ENCODE measurements at regions not wholly inside any gene's neighbourhood (a gene's known extent, or its start where the extent isn't known, plus 50 kb on each side); places are given as distances from the start of the nearest gene placed in this dataset.

GRCh38 chrX:81414630-81415029 lies 212.7 kb downstream of the SH3BGRL start:
- no peaks in the 10 kb centered on the region for H3K9me3 Mint-ChIP-seq
- TF ChIP-seq CTCF (conservative IDR thresholded peaks at IDR 0.05), result no peak
- no peak overlapping the region for H3K27ac Mint-ChIP-seq
- no peaks in the 10 kb centered on the region for H3K27me3 Mint-ChIP-seq
- no peaks in the 10 kb centered on the region for H3K4me1 Mint-ChIP-seq (ENCODE audit: unreplicated experiment)
- H3K4me3 Mint-ChIP-seq, result no peak overlapping the region
- DNase-seq (ENCODE audit: extremely low spot score, unreplicated experiment), result no peak
- no peaks in the 10 kb centered on the region for H3K36me3 Mint-ChIP-seq

Data from type B pancreatic cell (in vitro differentiated cells).